Neuronal stem cell (in vitro differentiated cells): ENCODE measurements at regions not wholly inside any gene's neighbourhood (a gene's known extent, or its start where the extent isn't known, plus 50 kb on each side); places are given as distances from the start of the nearest gene placed in this dataset.
"Not testable (repeated sequence)": the region's sequence is repeated elsewhere in the genome, so short reads cannot be mapped to it uniquely, and the experiment has no call there.

ENCODE experiments used
- DNase-seq: peaks from one replicate; pipeline ENCODE4 v3.0.0-alpha.2; 2013; ENCODE audit warnings: low spot score
- H2AFZ ChIP-seq: one replicate; pipeline ENCODE4 v1.6.1; 2013; ENCODE audit warnings: mild to moderate bottlenecking, low read length, inconsistent platforms
- H2AK5ac ChIP-seq: 2 replicates; pipeline ENCODE4 v1.6.1; 2013; ENCODE audit warnings: low read depth, mild to moderate bottlenecking, inconsistent platforms, low read length, moderate library complexity, mixed read lengths
- H2BK120ac ChIP-seq: 2 replicates; pipeline ENCODE4 v1.6.1; 2013; ENCODE audit warnings: low read depth, mild to moderate bottlenecking, inconsistent platforms, low read length, moderate library complexity, mixed read lengths
- H2BK12ac ChIP-seq: one replicate; pipeline ENCODE4 v1.6.1; 2013; ENCODE audit warnings: low read length, inconsistent platforms
- H2BK15ac ChIP-seq: 2 replicates; pipeline ENCODE4 v1.6.1; 2013; ENCODE audit warnings: mild to moderate bottlenecking, low read length, inconsistent platforms, mixed read lengths
- H2BK5ac ChIP-seq: one replicate; pipeline ENCODE4 v1.6.1; 2013; ENCODE audit warnings: inconsistent platforms, mild to moderate bottlenecking, low read length, moderate library complexity
- H3K14ac ChIP-seq: one replicate; pipeline ENCODE4 v1.6.1; 2013; ENCODE audit warnings: low read length, inconsistent platforms
- H3K18ac ChIP-seq: 2 replicates; pipeline ENCODE4 v1.6.1; 2013; ENCODE audit warnings: low read length, inconsistent platforms
- H3K23ac ChIP-seq: 2 replicates; pipeline ENCODE4 v1.6.1; 2013; ENCODE audit warnings: low read depth, mild to moderate bottlenecking, mixed read lengths, low read length, inconsistent platforms; ENCODE audit not compliant: poor library complexity
- H3K27ac ChIP-seq: replicated peaks from 3 replicates; pipeline ENCODE4 v1.5.1; 2013; ENCODE audit warnings: low read length, inconsistent platforms
- H3K27me3 ChIP-seq, 3 experiments: 2 replicates each; pipeline ENCODE4 v1.6.1; 2013; ENCODE audit warnings: low read length in 3 of 3, mild to moderate bottlenecking in 2 of 3, inconsistent platforms in 1 of 3, low read depth in 1 of 3, mixed read lengths in 1 of 3, moderate library complexity in 1 of 3; ENCODE audit not compliant: control insufficient read depth in 3 of 3, insufficient read depth in 3 of 3
- H3K36me3 ChIP-seq, 2 donors: replicated peaks in 1 of 2; 2 replicates each; pipeline ENCODE4 v1.6.1; 2013; ENCODE audit warnings: low read length in 2 of 2; ENCODE audit not compliant: control insufficient read depth in 2 of 2, insufficient read depth in 2 of 2
- H3K4ac ChIP-seq: 2 replicates; pipeline ENCODE4 v1.6.1; 2013; ENCODE audit warnings: inconsistent platforms, mild to moderate bottlenecking, low read length, moderate library complexity
- H3K4me1 ChIP-seq, 2 donors: 1 replicate in 1 of 2; 2 replicates in 1 of 2; pipeline ENCODE4 v1.6.1; 2013; ENCODE audit warnings: low read length in 2 of 2, low read depth in 1 of 2; ENCODE audit not compliant: control insufficient read depth in 2 of 2, insufficient read depth in 1 of 2
- H3K4me2 ChIP-seq: one replicate; pipeline ENCODE4 v1.6.1; 2013; ENCODE audit warnings: mild to moderate bottlenecking, low read length, inconsistent platforms; ENCODE audit not compliant: insufficient read depth, poor library complexity, severe bottlenecking
- H3K4me3 ChIP-seq, 2 donors: 2 replicates each; pipeline ENCODE4 v1.5.1; 2013; ENCODE audit warnings: low read length in 2 of 2, mild to moderate bottlenecking in 2 of 2, inconsistent platforms in 1 of 2, moderate library complexity in 1 of 2
- H3K79me1 ChIP-seq: one replicate; pipeline ENCODE4 v1.6.1; 2013; ENCODE audit warnings: low read depth, mild to moderate bottlenecking, inconsistent platforms, low read length, moderate library complexity
- H3K9ac ChIP-seq: one replicate; pipeline ENCODE4 v1.6.1; 2013; ENCODE audit warnings: mild to moderate bottlenecking, low read depth, low read length, inconsistent platforms; ENCODE audit not compliant: poor library complexity
- H3K9me3 ChIP-seq, 2 donors: replicated peaks in 1 of 2; 2 replicates each; pipeline versions ENCODE3 to v1.6.1; 2013; ENCODE audit warnings: low read length in 2 of 2, mild to moderate bottlenecking in 2 of 2, inconsistent platforms in 1 of 2, low read depth in 1 of 2, mixed read lengths in 1 of 2, moderate library complexity in 1 of 2; ENCODE audit not compliant: control insufficient read depth in 2 of 2, insufficient read depth in 1 of 2
- H4K8ac ChIP-seq: one replicate; pipeline ENCODE4 v1.6.1; 2013; ENCODE audit warnings: low read depth, mild to moderate bottlenecking, inconsistent platforms, low read length, moderate library complexity
- H4K91ac ChIP-seq: one replicate; pipeline ENCODE4 v1.6.1; 2013; ENCODE audit warnings: low read length, low read depth, mild to moderate bottlenecking, inconsistent platforms; ENCODE audit not compliant: poor library complexity
- WGBS, 2 donors: extraction: QIAGEN DNeasy Blood & Tissue Kit; methylation state at CpG; one replicate each; pipeline ENCODE4 v1.1.7; 2013; ENCODE audit warnings: missing lambda C conversion rate in 2 of 2, mixed read lengths in 1 of 2; ENCODE audit not compliant: insufficient read length in 2 of 2, insufficient replicate concordance in 1 of 2; ENCODE audit errors: extremely low coverage in 2 of 2; 5-methylcytosine and 5-hydroxymethylcytosine counted together

DNA sequence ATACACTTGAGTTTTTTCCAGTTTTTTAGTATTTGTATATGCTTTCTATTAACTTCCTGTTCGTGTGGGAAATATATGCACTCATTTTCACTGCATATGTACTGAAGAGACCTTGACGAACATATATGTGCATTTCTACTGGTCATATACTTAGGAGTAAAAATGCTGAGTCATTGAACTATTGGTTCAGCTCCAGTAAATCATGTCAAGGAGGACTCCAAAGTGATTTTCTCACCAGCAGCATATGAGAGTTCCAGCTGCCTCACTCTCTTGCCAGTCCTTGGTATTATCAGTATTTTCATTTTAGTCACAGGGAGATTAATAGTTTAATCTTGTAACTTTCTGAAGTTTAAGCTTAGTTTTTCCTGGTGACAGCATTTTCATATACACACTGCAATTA, 2750.2 kb downstream of the ARAP2 start:
- Histone ChIP-seq H2AK5ac (no peak overlapping the region), H2BK5ac (no peak overlapping the region)
- no peak for DNase-seq

DNA sequence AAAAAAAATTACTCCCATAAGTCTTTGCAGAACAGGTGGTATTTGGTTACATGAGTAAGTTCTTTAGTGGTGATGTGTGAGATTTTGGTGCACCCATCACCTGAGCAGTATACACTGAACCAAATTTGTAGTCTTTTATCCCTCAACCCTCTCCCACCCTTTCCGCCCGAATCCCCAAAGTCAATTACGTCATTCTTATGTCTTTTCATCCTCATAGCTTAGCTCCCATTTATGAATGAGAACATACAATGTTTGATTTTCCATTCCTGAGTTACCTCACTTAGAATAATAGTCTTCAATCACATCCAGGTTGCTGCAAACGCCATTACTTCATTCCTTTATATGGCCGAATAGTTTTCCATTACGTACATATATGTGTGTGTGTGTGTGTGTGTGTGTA, 2742.7 kb downstream of the ARAP2 start:
- not testable (repeated sequence) for H2AFZ ChIP-seq, DNase-seq, H3K27ac ChIP-seq, H3K14ac ChIP-seq, H2BK5ac ChIP-seq, H3K23ac ChIP-seq, H4K91ac ChIP-seq, H2BK120ac ChIP-seq, H3K9ac ChIP-seq, H3K4me3 ChIP-seq, H2AK5ac ChIP-seq, H3K4me2 ChIP-seq, H3K18ac ChIP-seq, H3K27me3 ChIP-seq, H3K4me1 ChIP-seq, H4K8ac ChIP-seq, H3K9me3 ChIP-seq, H3K79me1 ChIP-seq, H2BK12ac ChIP-seq, H3K36me3 ChIP-seq, H2BK15ac ChIP-seq, H3K4ac ChIP-seq
- 100% methylated on average over 3 of the region's 6 CpGs; no CpG with 5 or more reads in 1 of the 2 donors for WGBS, 2 donors

More for the DNA sequence above, 2750.2 kb downstream of the ARAP2 start:
- no peak overlapping the region for H3K18ac ChIP-seq
- H3K4ac ChIP-seq: no peak overlapping the region
- no peak overlapping the region for H3K27ac ChIP-seq
- H3K9ac ChIP-seq: no peak overlapping the region
- no peak overlapping the region for H3K14ac ChIP-seq
- no peaks in the 10 kb centered on the region for H3K36me3 ChIP-seq
- H3K9me3 ChIP-seq: no peaks in the 10 kb centered on the region
- H3K4me2 ChIP-seq: no peak overlapping the region
- no peak overlapping the region for H3K23ac ChIP-seq
- no peaks in the 10 kb centered on the region for H3K4me1 ChIP-seq
- H3K27me3 ChIP-seq: peaks cover 0 to 2% (median 0%) of the 10 kb centered on the region in 3 experiments
- H4K8ac ChIP-seq: no peak overlapping the region
- H3K79me1 ChIP-seq: no peaks in the 10 kb centered on the region
- no peak overlapping the region for H2AFZ ChIP-seq
- WGBS, 2 donors: no CpG with 5 or more reads among the region's 2 CpGs
- H2BK12ac ChIP-seq: no peak overlapping the region
- no peak overlapping the region for H2BK15ac ChIP-seq
- no peak overlapping the region for H3K4me3 ChIP-seq
- no peak overlapping the region for H2BK120ac ChIP-seq
- H4K91ac ChIP-seq: no peak overlapping the region

- no peak for DNase-seq
- Histone ChIP-seq H2AFZ (no peak overlapping the region), H3K79me1 (no peaks in the 10 kb centered on the region), H3K27me3 (no peaks in the 10 kb centered on the region), H3K27ac (no peak overlapping the region), H3K23ac (no peak overlapping the region), H4K8ac (peak overlapping the region; percentile 43), H3K9me3 (no peaks in the 10 kb centered on the region), H2BK12ac (no peak overlapping the region), H3K14ac (no peak overlapping the region), H3K4me2 (no peak overlapping the region), H2AK5ac (no peak overlapping the region), H3K4me1 (no peaks in the 10 kb centered on the region), H3K4ac (no peak overlapping the region), H2BK5ac (no peak overlapping the region), H3K36me3 (no peaks in the 10 kb centered on the region), H2BK15ac (no peak overlapping the region), H3K18ac (no peak overlapping the region), H3K4me3 (no peak overlapping the region), H4K91ac (no peak overlapping the region), H3K9ac (no peak overlapping the region), H2BK120ac (no peak overlapping the region)
- WGBS, 2 donors: no CpG with 5 or more reads among the region's 3 CpGs
Measured at GRCh38 chr4:33512397-33512796, 2731.9 kb downstream of the ARAP2 start.

DNA sequence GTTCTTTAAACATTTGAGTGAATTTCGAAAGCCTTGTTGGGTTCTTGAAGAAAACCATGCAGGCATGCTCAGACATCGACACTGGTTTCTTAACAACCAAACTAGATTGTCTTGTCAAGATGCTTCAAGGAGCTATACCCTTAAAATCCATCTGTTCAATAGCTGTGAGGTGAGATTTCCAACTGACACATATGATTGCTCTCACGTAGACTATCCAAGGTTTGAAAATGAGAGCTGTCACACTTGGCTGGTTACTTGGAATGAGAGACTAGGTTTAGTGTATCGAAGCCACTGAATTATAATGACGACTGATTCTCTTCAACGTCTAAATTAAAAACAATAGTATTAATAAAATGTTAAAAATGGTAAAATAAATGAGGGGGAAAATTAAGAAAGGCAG, 2725.5 kb downstream of the ARAP2 start:
- no peak overlapping the region for H4K8ac ChIP-seq
- no peak for DNase-seq
- no peak overlapping the region for H3K4ac ChIP-seq
- no peak overlapping the region for H3K23ac ChIP-seq
- no peaks in the 10 kb centered on the region for H3K4me1 ChIP-seq
- H3K18ac ChIP-seq: no peak overlapping the region
- no peak overlapping the region for H2AK5ac ChIP-seq
- WGBS, 2 donors: no CpG with 5 or more reads among the region's 6 CpGs
- no peak overlapping the region for H3K27ac ChIP-seq
- H2BK12ac ChIP-seq: no peak overlapping the region
- H3K36me3 ChIP-seq: no peaks in the 10 kb centered on the region
- no peak overlapping the region for H3K9ac ChIP-seq
- H2BK5ac ChIP-seq: no peak overlapping the region
- H3K14ac ChIP-seq: no peak overlapping the region
- H2BK120ac ChIP-seq: no peak overlapping the region
- no peaks in the 10 kb centered on the region for H3K79me1 ChIP-seq
- H2AFZ ChIP-seq: no peak overlapping the region
- H3K4me3 ChIP-seq: no peak overlapping the region
- H4K91ac ChIP-seq: no peak overlapping the region
- H3K4me2 ChIP-seq: no peak overlapping the region
- no peak overlapping the region for H2BK15ac ChIP-seq
- H3K9me3 ChIP-seq: no peaks in the 10 kb centered on the region
- no peaks in the 10 kb centered on the region for H3K27me3 ChIP-seq
